CD14-positive monocyte (primary cell): ENCODE measurements at regions not wholly inside any gene's neighbourhood (a gene's known extent, or its start where the extent isn't known, plus 50 kb on each side); places are given as distances from the start of the nearest gene placed in this dataset.

Experiments used
- DNase-seq, 3 donors: peaks; one replicate each; pipeline ENCODE4 v3.0.0-alpha.2; 2011 to 2022
- H2AFZ ChIP-seq: 2 replicates; pipeline ENCODE4 v1.6.0; 2012; ENCODE audit warnings: mild to moderate bottlenecking, low read depth, low read length, inconsistent platforms; ENCODE audit not compliant: insufficient read depth, poor library complexity, severe bottlenecking
- H3K27ac ChIP-seq, 2 donors: 1 replicate in 1 of 2; 2 replicates in 1 of 2; pipeline ENCODE4 v1.5.1; 2012 to 2013; ENCODE audit warnings: low read length in 2 of 2, control low read depth in 1 of 2, inconsistent platforms in 1 of 2, low read depth in 1 of 2, mild to moderate bottlenecking in 1 of 2
- H3K27me3 ChIP-seq, 2 donors: one replicate each; pipeline versions ENCODE4 v1.6.0 to v1.6.1; 2011 to 2013; ENCODE audit warnings: low read length in 2 of 2; ENCODE audit not compliant: control insufficient read depth in 2 of 2, insufficient read depth in 2 of 2
- H3K36me3 ChIP-seq, 2 donors: replicated peaks in 1 of 2; 1 replicate in 1 of 2; 2 replicates in 1 of 2; pipeline versions ENCODE4 v1.5.1 to v1.6.1; 2012 to 2013; ENCODE audit warnings: low read length in 2 of 2, control low read depth in 1 of 2, inconsistent platforms in 1 of 2, mild to moderate bottlenecking in 1 of 2; ENCODE audit not compliant: insufficient read depth in 2 of 2, control insufficient read depth in 1 of 2
- H3K4me1 ChIP-seq, 2 donors: 1 replicate in 1 of 2; 2 replicates in 1 of 2; pipeline versions ENCODE4 v1.5.1 to v1.6.1; 2012 to 2013; ENCODE audit warnings: low read length in 2 of 2, control low read depth in 1 of 2, inconsistent platforms in 1 of 2, mild to moderate bottlenecking in 1 of 2, moderate library complexity in 1 of 2; ENCODE audit not compliant: insufficient read depth in 2 of 2, control insufficient read depth in 1 of 2
- H3K4me2 ChIP-seq: replicated peaks from 2 replicates; pipeline ENCODE3; 2012; ENCODE audit warnings: low read length, moderate library complexity, mild to moderate bottlenecking; ENCODE audit not compliant: poor library complexity, severe bottlenecking; ENCODE audit errors: extremely low read depth
- H3K4me3 ChIP-seq, 3 experiments: fragments of 200-600 bp in 1 of 3; sonication (generic) in 1 of 3; replicated peaks in 1 of 3; 1 replicate in 2 of 3; 2 replicates in 1 of 3; pipeline ENCODE4 v1.5.1; 2011 to 2013; ENCODE audit warnings: low read length in 3 of 3, mild to moderate bottlenecking in 3 of 3, control low read depth in 2 of 3, low read depth in 2 of 3, inconsistent platforms in 1 of 3, moderate library complexity in 1 of 3
- H3K79me2 ChIP-seq: 2 replicates; pipeline ENCODE4 v1.6.0; 2012; ENCODE audit warnings: mild to moderate bottlenecking, control low read depth, inconsistent platforms, low read length, moderate library complexity; ENCODE audit not compliant: insufficient read depth
- H3K9ac ChIP-seq: 2 replicates; pipeline ENCODE4 v1.6.0; 2017; ENCODE audit warnings: low read length, mild to moderate bottlenecking; ENCODE audit not compliant: insufficient read depth, poor library complexity, severe bottlenecking
- H3K9me3 ChIP-seq, 2 donors: replicated peaks in 1 of 2; 1 replicate in 1 of 2; 2 replicates in 1 of 2; pipeline versions ENCODE4 v1.5.1 to v1.6.1; 2012 to 2013; ENCODE audit warnings: low read length in 2 of 2, control low read depth in 1 of 2; ENCODE audit not compliant: control insufficient read depth in 1 of 2, insufficient read depth in 1 of 2
- H4K20me1 ChIP-seq: 2 replicates; pipeline ENCODE4 v1.6.0; 2012; ENCODE audit warnings: mild to moderate bottlenecking, low read length, control low read depth, moderate library complexity; ENCODE audit not compliant: insufficient read depth
- H3K27ac Mint-ChIP-seq, 7 donors: one replicate each; pipeline ENCODE4 v1.8.0; 2020; ENCODE audit warnings: mild to moderate bottlenecking in 7 of 7, mixed read lengths in 7 of 7, moderate library complexity in 6 of 7, inconsistent platforms in 2 of 7
- H3K27me3 Mint-ChIP-seq, 3 donors: one replicate each; pipeline ENCODE4 v1.8.0; 2021 to 2022; ENCODE audit warnings: low read depth in 3 of 3, mild to moderate bottlenecking in 3 of 3, mixed read lengths in 3 of 3, moderate library complexity in 3 of 3, inconsistent platforms in 1 of 3
- H3K36me3 Mint-ChIP-seq, 2 donors: one replicate each; pipeline ENCODE4 v1.8.0; 2020; ENCODE audit warnings: mixed read lengths in 2 of 2, inconsistent platforms in 1 of 2, mild to moderate bottlenecking in 1 of 2
- H3K4me1 Mint-ChIP-seq: one replicate; pipeline ENCODE4 v1.8.0; 2020; ENCODE audit warnings: mild to moderate bottlenecking, mixed read lengths
- H3K4me3 Mint-ChIP-seq, 2 donors: one replicate each; pipeline ENCODE4 v1.8.0; 2020; ENCODE audit warnings: mild to moderate bottlenecking in 2 of 2, mixed read lengths in 2 of 2, moderate library complexity in 1 of 2
- H3K9me3 Mint-ChIP-seq, 7 donors: one replicate each; pipeline ENCODE4 v1.8.0; 2020 to 2022; ENCODE audit warnings: mixed read lengths in 7 of 7, mild to moderate bottlenecking in 6 of 7, moderate library complexity in 6 of 7, inconsistent platforms in 2 of 7
- WGBS: methylation state at CpG from one replicate; pipeline ENCODE4 v1.1.5; 2013; ENCODE audit warnings: missing lambda C conversion rate; ENCODE audit not compliant: insufficient coverage; 5-methylcytosine and 5-hydroxymethylcytosine counted together
- intact Hi-C, 2 donors: fragments of 100-400 bp; cut with micrococcal nuclease; formaldehyde crosslinking; loops; one replicate each; pipeline versions ENCODE4 v1.15.0 to v1.15.1; 2023
- TF ChIP-seq, protein P1 (sequence below): fragments of 200-600 bp; IDR thresholded peaks from one replicate; pipeline ENCODE4 v1.8.0; 2022; ENCODE audit warnings: antibody characterized with exemption, mild to moderate bottlenecking

DNA sequence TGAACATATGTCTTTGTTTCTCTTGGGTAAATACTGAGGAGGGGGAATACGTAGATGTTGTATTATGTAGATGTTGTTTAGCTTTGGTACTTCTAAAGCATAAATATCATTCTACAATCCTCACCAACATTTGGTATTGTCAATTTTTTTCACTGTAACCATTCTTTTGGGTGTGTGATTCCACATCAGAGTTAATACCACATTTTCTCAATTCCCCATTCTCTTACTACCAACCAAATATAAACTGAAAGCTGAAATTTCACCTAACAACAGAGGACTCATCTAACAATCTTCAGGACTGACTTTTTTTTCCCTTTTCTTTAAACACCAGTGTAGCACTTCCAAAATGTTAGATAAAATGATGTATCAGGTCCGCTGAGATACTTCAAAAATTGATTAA, 120.7 kb upstream of the RIOK3 start:
- no peak overlapping the region for H3K27ac Mint-ChIP-seq
- no peaks in the 10 kb centered on the region for H3K27me3 ChIP-seq
- H3K79me2 ChIP-seq, result no peaks in the 10 kb centered on the region
- no peak overlapping the region for H3K4me3 Mint-ChIP-seq
- no CpG with 5 or more reads among the region's 2 CpGs for WGBS
- peaks cover 0 to 5% (median 2%) of the 10 kb centered on the region in 7 donors for H3K9me3 Mint-ChIP-seq
- no peak overlapping the region for H3K4me3 ChIP-seq
- intact Hi-C loops, result loop anchor here in 1 of 2 donors (10.0 kb wide), 1 partner anchor 178 kb away; no protein-coding TSS in a partner anchor
- no peaks in the 10 kb centered on the region for H3K4me1 Mint-ChIP-seq
- no peaks in the 10 kb centered on the region for H3K36me3 ChIP-seq
- no peaks in the 10 kb centered on the region for H4K20me1 ChIP-seq
- no peak overlapping the region for H3K27ac ChIP-seq
- peaks cover 4 to 21% of the 10 kb centered on the region in 2 donors for H3K36me3 Mint-ChIP-seq
- no peak overlapping the region for H3K4me2 ChIP-seq
- no peak overlapping the region for H3K9ac ChIP-seq
- peaks cover 0 to 2% (median 0%) of the 10 kb centered on the region in 3 donors for H3K27me3 Mint-ChIP-seq
- H2AFZ ChIP-seq, result no peak overlapping the region
- TF ChIP-seq, protein P1, sequence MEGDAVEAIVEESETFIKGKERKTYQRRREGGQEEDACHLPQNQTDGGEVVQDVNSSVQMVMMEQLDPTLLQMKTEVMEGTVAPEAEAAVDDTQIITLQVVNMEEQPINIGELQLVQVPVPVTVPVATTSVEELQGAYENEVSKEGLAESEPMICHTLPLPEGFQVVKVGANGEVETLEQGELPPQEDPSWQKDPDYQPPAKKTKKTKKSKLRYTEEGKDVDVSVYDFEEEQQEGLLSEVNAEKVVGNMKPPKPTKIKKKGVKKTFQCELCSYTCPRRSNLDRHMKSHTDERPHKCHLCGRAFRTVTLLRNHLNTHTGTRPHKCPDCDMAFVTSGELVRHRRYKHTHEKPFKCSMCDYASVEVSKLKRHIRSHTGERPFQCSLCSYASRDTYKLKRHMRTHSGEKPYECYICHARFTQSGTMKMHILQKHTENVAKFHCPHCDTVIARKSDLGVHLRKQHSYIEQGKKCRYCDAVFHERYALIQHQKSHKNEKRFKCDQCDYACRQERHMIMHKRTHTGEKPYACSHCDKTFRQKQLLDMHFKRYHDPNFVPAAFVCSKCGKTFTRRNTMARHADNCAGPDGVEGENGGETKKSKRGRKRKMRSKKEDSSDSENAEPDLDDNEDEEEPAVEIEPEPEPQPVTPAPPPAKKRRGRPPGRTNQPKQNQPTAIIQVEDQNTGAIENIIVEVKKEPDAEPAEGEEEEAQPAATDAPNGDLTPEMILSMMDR, result no peak
- H3K4me1 ChIP-seq, result no peaks in the 10 kb centered on the region
- no peaks in the 10 kb centered on the region for H3K9me3 ChIP-seq
- DNase-seq, result no peak

DNA sequence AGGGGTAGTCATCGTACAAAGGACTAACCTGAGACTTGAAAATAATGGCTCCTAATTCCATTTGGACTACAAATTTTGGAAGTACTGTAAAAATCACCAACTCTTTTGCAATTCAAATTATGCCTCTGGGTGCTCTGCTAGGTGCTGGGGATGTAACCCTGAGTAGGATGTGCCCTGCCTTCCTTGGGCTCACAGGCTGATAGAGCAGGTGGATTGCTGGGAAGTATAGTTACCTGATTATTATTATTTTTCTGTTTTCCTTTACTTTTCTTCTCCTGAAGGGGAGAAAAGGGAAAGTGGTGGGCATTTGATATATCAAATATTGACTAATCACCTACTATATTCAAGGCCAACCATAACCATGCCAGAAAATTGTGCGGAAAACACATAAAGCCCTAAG, 119.3 kb upstream of the RIOK3 start:
- Histone ChIP-seq H3K4me2 (no peak overlapping the region), H3K36me3 (no peaks in the 10 kb centered on the region), H4K20me1 (no peaks in the 10 kb centered on the region), H3K4me3 (no peak overlapping the region), H3K9ac (no peak overlapping the region), H3K4me1 (no peaks in the 10 kb centered on the region), H3K27ac (no peak overlapping the region), H2AFZ (no peak overlapping the region), H3K9me3 (no peaks in the 10 kb centered on the region), H3K27me3 (no peaks in the 10 kb centered on the region), H3K79me2 (no peaks in the 10 kb centered on the region)
- DNase-seq, result no peak
- peaks cover 0 to 2% (median 0%) of the 10 kb centered on the region in 3 donors for H3K27me3 Mint-ChIP-seq
- no peak overlapping the region for H3K27ac Mint-ChIP-seq
- H3K4me3 Mint-ChIP-seq, result no peak overlapping the region
- H3K4me1 Mint-ChIP-seq, result no peaks in the 10 kb centered on the region
- no CpG with 5 or more reads among the region's 2 CpGs for WGBS
- peaks cover 0 to 5% (median 2%) of the 10 kb centered on the region in 7 donors for H3K9me3 Mint-ChIP-seq
- H3K36me3 Mint-ChIP-seq, result peaks cover 4 to 21% of the 10 kb centered on the region in 2 donors
- TF ChIP-seq, protein P1, result no peak
- intact Hi-C loops, result loop anchor here in 1 of 2 donors (10.0 kb wide), 1 partner anchor 179 kb away; no protein-coding TSS in a partner anchor
